ENCODE measurements at regions not wholly inside any gene's neighbourhood (a gene's known extent, or its start where the extent isn't known, plus 50 kb on each side); places are given as distances from the start of the nearest gene placed in this dataset.

DNA sequence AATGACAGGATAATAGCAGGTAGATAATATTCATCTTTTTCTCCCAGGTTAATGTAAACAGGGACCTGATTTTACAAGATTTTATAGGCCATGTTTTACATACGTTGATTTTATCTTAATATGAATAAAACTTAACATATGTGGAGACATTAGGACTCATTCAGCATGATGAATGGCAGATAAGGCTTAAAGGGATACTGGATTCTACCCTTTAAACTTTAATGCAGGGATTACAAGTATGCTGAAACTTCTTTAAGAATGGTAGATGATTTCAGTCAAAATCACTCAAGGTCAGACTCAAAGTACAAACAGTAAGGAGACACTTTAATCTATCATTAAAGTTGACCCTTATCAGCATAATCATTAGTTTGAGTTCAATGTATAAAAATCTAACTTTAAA, 274.5 kb upstream of the IZUMO3 start:
- intact Hi-C loops (cut with micrococcal nuclease): no loop called here
- Histone ChIP-seq H3K9me3 (ENCODE audit: low read length) (no peaks in the 10 kb centered on the region), H3K4me2 (ENCODE audit: low read length) (no peak overlapping the region), H3K9me2 (replicated peaks; ENCODE audit: low read length) (no peaks in the 10 kb centered on the region), H3K4me1 (ENCODE audit: insufficient read depth, low read length) (no peaks in the 10 kb centered on the region), H2AFZ (ENCODE audit: low read length) (no peak overlapping the region), H3K9ac (ENCODE audit: low read length) (no peak overlapping the region), H3K27ac (ENCODE audit: low read length) (no peak overlapping the region), H3F3A (ENCODE audit: low read length, unreplicated experiment) (no peaks in the 10 kb centered on the region), H3K4me3 (ENCODE audit: low read length) (no peak overlapping the region), H3K36me3 (ENCODE audit: low read depth, low read length) (no peaks in the 10 kb centered on the region), H3K27me3 (ENCODE audit: low read length) (no peaks in the 10 kb centered on the region), H4K20me1 (ENCODE audit: low read length) (no peaks in the 10 kb centered on the region), H3K79me2 (ENCODE audit: low read length) (no peaks in the 10 kb centered on the region)
- DNase-seq: no peak
- TF ChIP-seq, protein P1, sequence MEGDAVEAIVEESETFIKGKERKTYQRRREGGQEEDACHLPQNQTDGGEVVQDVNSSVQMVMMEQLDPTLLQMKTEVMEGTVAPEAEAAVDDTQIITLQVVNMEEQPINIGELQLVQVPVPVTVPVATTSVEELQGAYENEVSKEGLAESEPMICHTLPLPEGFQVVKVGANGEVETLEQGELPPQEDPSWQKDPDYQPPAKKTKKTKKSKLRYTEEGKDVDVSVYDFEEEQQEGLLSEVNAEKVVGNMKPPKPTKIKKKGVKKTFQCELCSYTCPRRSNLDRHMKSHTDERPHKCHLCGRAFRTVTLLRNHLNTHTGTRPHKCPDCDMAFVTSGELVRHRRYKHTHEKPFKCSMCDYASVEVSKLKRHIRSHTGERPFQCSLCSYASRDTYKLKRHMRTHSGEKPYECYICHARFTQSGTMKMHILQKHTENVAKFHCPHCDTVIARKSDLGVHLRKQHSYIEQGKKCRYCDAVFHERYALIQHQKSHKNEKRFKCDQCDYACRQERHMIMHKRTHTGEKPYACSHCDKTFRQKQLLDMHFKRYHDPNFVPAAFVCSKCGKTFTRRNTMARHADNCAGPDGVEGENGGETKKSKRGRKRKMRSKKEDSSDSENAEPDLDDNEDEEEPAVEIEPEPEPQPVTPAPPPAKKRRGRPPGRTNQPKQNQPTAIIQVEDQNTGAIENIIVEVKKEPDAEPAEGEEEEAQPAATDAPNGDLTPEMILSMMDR (conservative IDR thresholded peaks at IDR 0.05; ENCODE audit: low read depth, low read length): no peak
- TF ChIP-seq EZH2phosphoT487 (IDR thresholded peaks at IDR 0.05; ENCODE audit: borderline replicate concordance, low read length) (no peak), EZH2 (IDR thresholded peaks at IDR 0.05; ENCODE audit: low read length, unreplicated experiment) (no peak)
- no peak for ATAC-seq
- CTCF ChIA-PET: no interaction called here
- POLR2A ChIA-PET (ENCODE audit: unreplicated experiment): no interaction called here
- BruUV-seq (replicated peaks): no TSS peak

DNA sequence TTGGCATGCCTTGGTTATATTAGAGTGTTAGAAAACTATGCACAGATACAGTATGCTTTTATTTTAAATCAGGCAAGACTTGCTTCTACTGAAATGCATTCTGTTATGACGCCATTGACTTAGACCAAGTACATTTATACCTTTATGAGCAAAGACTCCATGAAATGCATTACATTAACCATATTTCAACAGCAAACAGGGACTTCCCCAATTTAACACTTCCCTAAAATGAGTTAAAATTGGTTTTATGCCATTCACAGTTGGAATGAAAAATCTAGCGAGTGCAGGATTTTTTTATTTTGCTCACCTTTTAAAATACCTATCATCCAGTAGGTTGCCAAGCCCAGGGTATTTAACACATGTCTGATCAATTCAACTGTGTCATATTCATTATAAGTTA, 272.1 kb upstream of the IZUMO3 start:
- H3K4me2 ChIP-seq (ENCODE audit: low read length): no peak overlapping the region
- H3K4me3 ChIP-seq (ENCODE audit: low read length): no peak overlapping the region
- BruUV-seq (replicated peaks): no TSS peak
- H3K79me2 ChIP-seq (ENCODE audit: low read length): no peaks in the 10 kb centered on the region
- H3K9me3 ChIP-seq (ENCODE audit: low read length): no peaks in the 10 kb centered on the region
- ChIA-PET POLR2A (ENCODE audit: unreplicated experiment) (no interaction called here), CTCF (no interaction called here)
- no peaks in the 10 kb centered on the region for H3K27me3 ChIP-seq (ENCODE audit: low read length)
- ATAC-seq: no peak
- H2AFZ ChIP-seq (ENCODE audit: low read length): no peak overlapping the region
- DNase-seq: no peak
- H3K9me2 ChIP-seq (replicated peaks; ENCODE audit: low read length): no peaks in the 10 kb centered on the region
- intact Hi-C loops (cut with micrococcal nuclease): no loop called here
- H3K27ac ChIP-seq (ENCODE audit: low read length): no peak overlapping the region
- H3K9ac ChIP-seq (ENCODE audit: low read length): no peak overlapping the region
- no peaks in the 10 kb centered on the region for H3F3A ChIP-seq (ENCODE audit: low read length, unreplicated experiment)
- H3K4me1 ChIP-seq (ENCODE audit: insufficient read depth, low read length): no peaks in the 10 kb centered on the region
- no peaks in the 10 kb centered on the region for H4K20me1 ChIP-seq (ENCODE audit: low read length)
- TF ChIP-seq EZH2 (IDR thresholded peaks at IDR 0.05; ENCODE audit: low read length, unreplicated experiment) (no peak), EZH2phosphoT487 (IDR thresholded peaks at IDR 0.05; ENCODE audit: borderline replicate concordance, low read length) (no peak)
- TF ChIP-seq, protein P1 (conservative IDR thresholded peaks at IDR 0.05; ENCODE audit: low read depth, low read length): no peak
- H3K36me3 ChIP-seq (ENCODE audit: low read depth, low read length): no peaks in the 10 kb centered on the region

DNA sequence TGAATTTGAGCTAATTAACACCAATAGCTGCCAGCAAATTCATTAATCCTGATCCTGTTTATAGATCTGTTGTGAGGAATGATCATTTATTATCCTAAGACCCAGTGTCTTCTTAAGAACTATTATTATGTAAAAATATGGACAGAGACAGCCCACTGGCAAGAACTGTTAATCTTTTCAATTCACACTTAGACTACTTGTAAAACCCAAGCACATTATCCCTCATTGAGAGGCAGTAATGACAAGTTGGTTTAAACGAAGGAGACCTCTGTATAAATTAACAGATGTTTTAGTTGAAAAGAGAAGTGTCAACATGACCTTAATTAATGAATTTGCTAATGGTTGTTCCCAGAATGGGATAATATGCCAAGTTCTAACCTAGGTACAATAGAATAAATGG, 270.3 kb upstream of the IZUMO3 start:
- Histone ChIP-seq H3K36me3 (ENCODE audit: low read depth, low read length) (no peaks in the 10 kb centered on the region), H3K27me3 (ENCODE audit: low read length) (no peaks in the 10 kb centered on the region), H3K9me3 (ENCODE audit: low read length) (no peaks in the 10 kb centered on the region), H3K4me1 (ENCODE audit: insufficient read depth, low read length) (no peaks in the 10 kb centered on the region), H3K9ac (ENCODE audit: low read length) (no peak overlapping the region), H3K4me3 (ENCODE audit: low read length) (no peak overlapping the region), H4K20me1 (ENCODE audit: low read length) (no peaks in the 10 kb centered on the region), H3K27ac (ENCODE audit: low read length) (no peak overlapping the region), H2AFZ (ENCODE audit: low read length) (no peak overlapping the region), H3K79me2 (ENCODE audit: low read length) (no peaks in the 10 kb centered on the region), H3K4me2 (ENCODE audit: low read length) (no peak overlapping the region), H3F3A (ENCODE audit: low read length, unreplicated experiment) (no peaks in the 10 kb centered on the region), H3K9me2 (replicated peaks; ENCODE audit: low read length) (no peaks in the 10 kb centered on the region)
- no TSS peak for BruUV-seq (replicated peaks)
- no peak for TF ChIP-seq EZH2phosphoT487 (IDR thresholded peaks at IDR 0.05; ENCODE audit: borderline replicate concordance, low read length)
- TF ChIP-seq, protein P1 (conservative IDR thresholded peaks at IDR 0.05; ENCODE audit: low read depth, low read length): no peak
- ATAC-seq (no peak), DNase-seq (no peak)
- intact Hi-C loops (cut with micrococcal nuclease): no loop called here
- CTCF ChIA-PET: no interaction called here
- POLR2A ChIA-PET (ENCODE audit: unreplicated experiment): no interaction called here

Data from PC-3 (cell line).